ENCODE measurements at regions not wholly inside any gene's neighbourhood (a gene's known extent, or its start where the extent isn't known, plus 50 kb on each side); places are given as distances from the start of the nearest gene placed in this dataset.

DNA sequence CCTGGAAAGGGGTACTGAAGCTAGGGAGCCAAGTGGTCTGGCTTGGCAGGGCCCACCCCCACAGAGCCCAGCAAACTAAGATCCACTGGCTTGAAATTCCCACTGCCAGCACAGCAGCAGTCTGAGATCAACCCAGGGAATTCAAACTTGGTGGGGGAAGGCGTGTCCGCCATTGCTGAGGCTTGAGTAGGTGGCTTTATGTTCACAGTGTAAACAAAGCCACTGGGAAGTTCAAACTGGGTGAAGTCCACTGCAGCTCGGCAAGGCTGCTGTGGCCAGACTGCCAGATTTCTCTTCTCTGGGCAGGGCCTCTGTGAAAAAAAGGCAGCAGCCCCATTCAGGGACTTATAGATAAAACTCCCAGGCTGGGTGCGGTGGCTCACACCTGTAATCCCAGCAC, 58.9 kb downstream of the TFDP3 start:
- Histone ChIP-seq H3K27me3 (ENCODE audit: insufficient read depth, low read length) (no peaks in the 10 kb centered on the region), H3K36me3 (ENCODE audit: insufficient read depth, low read length) (no peaks in the 10 kb centered on the region), H2AFZ (ENCODE audit: low read depth, low read length) (no peak overlapping the region), H3K9me3 (ENCODE audit: insufficient read depth, low read depth, low read length) (no peaks in the 10 kb centered on the region), H4K20me1 (ENCODE audit: insufficient read depth, low read length) (no peaks in the 10 kb centered on the region), H3K27ac (ENCODE audit: low read depth, low read length) (no peak overlapping the region), H3K4me3 (ENCODE audit: insufficient read depth, low read depth, low read length) (no peak overlapping the region), H3K9ac (ENCODE audit: low read length) (no peak overlapping the region), H3K4me2 (ENCODE audit: low read length) (no peak overlapping the region), H3K79me2 (ENCODE audit: insufficient read depth, low read length) (no peaks in the 10 kb centered on the region), H3K4me1 (ENCODE audit: insufficient read depth, low read length) (no peaks in the 10 kb centered on the region)
- H3K27me3 Mint-ChIP-seq (ENCODE audit: low read depth, unreplicated experiment), result no peaks in the 10 kb centered on the region
- no peak overlapping the region for H3K27ac Mint-ChIP-seq (ENCODE audit: unreplicated experiment)
- FAIRE-seq (no peak), DNase-seq (ENCODE audit: low read depth) (no peak)
- no peaks in the 10 kb centered on the region for H3K36me3 Mint-ChIP-seq (ENCODE audit: low read depth, unreplicated experiment)
- no peak overlapping the region for H3K4me3 Mint-ChIP-seq (ENCODE audit: unreplicated experiment)
- H3K9me3 Mint-ChIP-seq (ENCODE audit: unreplicated experiment), result peaks cover under 1% of the 10 kb centered on the region
- H3K4me1 Mint-ChIP-seq (ENCODE audit: low read depth, unreplicated experiment), result no peaks in the 10 kb centered on the region
- TF ChIP-seq EZH2 (IDR thresholded peaks at IDR 0.05; ENCODE audit: insufficient read depth, low read length), result no peak
- no peak for TF ChIP-seq CTCF (IDR thresholded peaks at IDR 0.05; ENCODE audit: insufficient read depth, low read depth, low read length)

DNA sequence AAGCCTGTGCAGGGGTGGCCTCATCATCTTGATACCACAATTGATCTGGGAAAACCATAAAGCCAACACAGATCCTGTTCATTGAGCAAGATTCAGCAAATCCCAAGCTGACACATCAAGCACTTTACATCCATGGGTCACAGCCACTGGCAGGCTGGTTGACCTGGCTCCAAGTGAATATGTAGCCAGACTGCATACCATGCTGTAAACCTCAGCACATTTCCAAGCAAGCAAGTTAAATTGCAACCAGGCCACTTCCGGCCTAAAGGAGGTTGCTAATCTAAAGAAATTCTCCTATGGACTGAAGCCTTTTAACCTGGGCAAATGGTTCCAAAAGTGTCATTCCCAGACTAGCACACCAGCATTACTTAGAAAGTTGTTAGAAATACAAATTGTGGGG, 54.4 kb upstream of the USP26 start:
- H3K4me1 Mint-ChIP-seq (ENCODE audit: low read depth, unreplicated experiment), result no peaks in the 10 kb centered on the region
- FAIRE-seq (no peak), DNase-seq (ENCODE audit: low read depth) (no peak)
- Histone ChIP-seq H3K4me3 (ENCODE audit: insufficient read depth, low read depth, low read length) (no peak overlapping the region), H3K27ac (ENCODE audit: low read depth, low read length) (no peak overlapping the region), H3K9me3 (ENCODE audit: insufficient read depth, low read depth, low read length) (no peaks in the 10 kb centered on the region), H3K4me1 (ENCODE audit: insufficient read depth, low read length) (no peaks in the 10 kb centered on the region), H2AFZ (ENCODE audit: low read depth, low read length) (no peak overlapping the region), H3K79me2 (ENCODE audit: insufficient read depth, low read length) (no peaks in the 10 kb centered on the region), H4K20me1 (ENCODE audit: insufficient read depth, low read length) (no peaks in the 10 kb centered on the region), H3K36me3 (ENCODE audit: insufficient read depth, low read length) (no peaks in the 10 kb centered on the region), H3K9ac (ENCODE audit: low read length) (no peak overlapping the region), H3K27me3 (ENCODE audit: insufficient read depth, low read length) (no peaks in the 10 kb centered on the region), H3K4me2 (ENCODE audit: low read length) (no peak overlapping the region)
- H3K4me3 Mint-ChIP-seq (ENCODE audit: unreplicated experiment), result no peak overlapping the region
- H3K9me3 Mint-ChIP-seq (ENCODE audit: unreplicated experiment), result no peaks in the 10 kb centered on the region
- H3K27ac Mint-ChIP-seq (ENCODE audit: unreplicated experiment), result no peak overlapping the region
- H3K36me3 Mint-ChIP-seq (ENCODE audit: low read depth, unreplicated experiment), result no peaks in the 10 kb centered on the region
- H3K27me3 Mint-ChIP-seq (ENCODE audit: low read depth, unreplicated experiment), result no peaks in the 10 kb centered on the region
- TF ChIP-seq EZH2 (IDR thresholded peaks at IDR 0.05; ENCODE audit: insufficient read depth, low read length), result no peak

DNA sequence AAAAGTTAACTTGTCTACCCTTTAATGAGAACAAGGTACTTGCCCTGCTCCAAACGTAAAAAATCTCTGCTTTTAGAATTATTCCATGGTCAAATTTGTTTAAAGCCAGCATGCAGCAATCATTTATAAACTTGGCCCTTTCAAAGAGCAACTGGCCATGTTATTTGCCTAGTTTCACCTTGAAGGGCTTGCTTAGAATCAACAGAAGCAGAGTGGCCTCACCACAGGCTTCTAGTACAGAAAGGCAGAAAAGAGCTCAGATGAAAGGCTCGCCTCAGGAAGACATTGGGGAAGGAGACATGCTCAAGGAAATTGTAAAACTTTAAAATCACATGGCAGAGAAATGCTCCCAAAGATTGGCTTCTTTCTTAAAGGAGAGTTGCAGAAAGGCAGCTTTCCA, 53.8 kb upstream of the USP26 start:
- peaks cover 2% of the 10 kb centered on the region for H3K9me3 Mint-ChIP-seq (ENCODE audit: unreplicated experiment)
- DNase-seq (ENCODE audit: low read depth) (no peak), FAIRE-seq (no peak)
- TF ChIP-seq CTCF (IDR thresholded peaks at IDR 0.05; ENCODE audit: insufficient read depth, low read depth, low read length) (no peak), EZH2 (IDR thresholded peaks at IDR 0.05; ENCODE audit: insufficient read depth, low read length) (no peak)
- H3K27me3 ChIP-seq (ENCODE audit: insufficient read depth, low read length), result no peaks in the 10 kb centered on the region
- no peak overlapping the region for H3K4me3 Mint-ChIP-seq (ENCODE audit: unreplicated experiment)
- H3K27ac ChIP-seq (ENCODE audit: low read depth, low read length), result no peak overlapping the region
- no peak overlapping the region for H3K9ac ChIP-seq (ENCODE audit: low read length)
- H3K4me1 Mint-ChIP-seq (ENCODE audit: low read depth, unreplicated experiment), result no peaks in the 10 kb centered on the region
- no peaks in the 10 kb centered on the region for H3K9me3 ChIP-seq (ENCODE audit: insufficient read depth, low read depth, low read length)
- H3K27me3 Mint-ChIP-seq (ENCODE audit: low read depth, unreplicated experiment), result no peaks in the 10 kb centered on the region
- H2AFZ ChIP-seq (ENCODE audit: low read depth, low read length), result no peak overlapping the region
- H3K4me1 ChIP-seq (ENCODE audit: insufficient read depth, low read length), result no peaks in the 10 kb centered on the region
- no peaks in the 10 kb centered on the region for H3K36me3 ChIP-seq (ENCODE audit: insufficient read depth, low read length)
- no peak overlapping the region for H3K4me2 ChIP-seq (ENCODE audit: low read length)
- no peaks in the 10 kb centered on the region for H3K36me3 Mint-ChIP-seq (ENCODE audit: low read depth, unreplicated experiment)
- H4K20me1 ChIP-seq (ENCODE audit: insufficient read depth, low read length), result no peaks in the 10 kb centered on the region
- H3K4me3 ChIP-seq (ENCODE audit: insufficient read depth, low read depth, low read length), result no peak overlapping the region
- peak overlapping the region; percentile 41 for H3K27ac Mint-ChIP-seq (ENCODE audit: unreplicated experiment)
- H3K79me2 ChIP-seq (ENCODE audit: insufficient read depth, low read length), result no peaks in the 10 kb centered on the region
